SK-N-SH treated with all-trans-retinoic acid at 6 μM for 48 hours (cell line): ENCODE measurements at regions not wholly inside any gene's neighbourhood (a gene's known extent, or its start where the extent isn't known, plus 50 kb on each side); places are given as distances from the start of the nearest gene placed in this dataset.

Source experiments
- ATAC-seq: fragments of 200-7000 bp; cut with Tn5 transposase; 3 replicates; pipeline ENCODE4 v1.9.1; 2020; ENCODE audit warnings: mild to moderate bottlenecking, moderate library complexity
- BACH2 ChIP-seq: fragments of 250-450 bp; sonication (Bioruptor Pico); IDR thresholded peaks from 2 replicates; pipeline ENCODE4 v1.9.0; 2021; ENCODE audit warnings: mild to moderate bottlenecking, borderline replicate concordance
- CREB5 ChIP-seq: fragments of 250-450 bp; sonication (Bioruptor Pico); IDR thresholded peaks from 2 replicates; pipeline ENCODE4 v1.5.1; 2020; ENCODE audit warnings: low read depth, mild to moderate bottlenecking, moderate library complexity
- CSRNP3 ChIP-seq: fragments of 250-450 bp; sonication (Bioruptor Pico); IDR thresholded peaks from 2 replicates; pipeline ENCODE4 v1.5.1; 2021; ENCODE audit warnings: mild to moderate bottlenecking, moderate library complexity
- ISL1 ChIP-seq: fragments of 250-450 bp; sonication (Bioruptor Pico); IDR thresholded peaks from 2 replicates; pipeline ENCODE4 v2.1.2; 2022; ENCODE audit warnings: mild to moderate bottlenecking, moderate library complexity
- PATZ1 ChIP-seq: fragments of 250-450 bp; sonication (Bioruptor Pico); IDR thresholded peaks from 2 replicates; pipeline ENCODE4 v1.8.0; 2020; ENCODE audit warnings: mild to moderate bottlenecking, moderate library complexity, borderline replicate concordance
- POU6F1 ChIP-seq: fragments of 250-450 bp; sonication (Bioruptor Pico); IDR thresholded peaks from 2 replicates; pipeline ENCODE4 v1.8.0; 2021; ENCODE audit warnings: low read depth, mild to moderate bottlenecking, moderate library complexity, borderline replicate concordance
- SNAI2 ChIP-seq: fragments of 250-450 bp; sonication (Bioruptor Pico); IDR thresholded peaks from 2 replicates; pipeline ENCODE4 v1.5.0; 2020; ENCODE audit warnings: mild to moderate bottlenecking, moderate library complexity
- TCF4 ChIP-seq: fragments of 250-450 bp; sonication (Bioruptor Pico); IDR thresholded peaks from 2 replicates; pipeline ENCODE4 v1.8.0; 2021; ENCODE audit warnings: mild to moderate bottlenecking, moderate library complexity, borderline replicate concordance
- TSHZ2 ChIP-seq: fragments of 250-450 bp; sonication (Bioruptor Pico); IDR thresholded peaks from 2 replicates; pipeline ENCODE4 v1.5.0; 2020; ENCODE audit warnings: mild to moderate bottlenecking, moderate library complexity
- ZC3H10 ChIP-seq: fragments of 250-450 bp; sonication (Bioruptor Pico); IDR thresholded peaks from 2 replicates; pipeline ENCODE4 v1.5.1; 2021; ENCODE audit warnings: mild to moderate bottlenecking, moderate library complexity
- ZFP30 ChIP-seq: fragments of 450-650 bp; formaldehyde crosslinking; IDR thresholded peaks from 2 replicates; pipeline ENCODE4 v1.5.0; 2022; ENCODE audit warnings: mild to moderate bottlenecking, moderate library complexity

GRCh38 chr15:91490211-91490610 lies 363.3 kb upstream of the SLCO3A1 start:
- TF ChIP-seq POU6F1, result no peak
- TF ChIP-seq PATZ1 (CRISPR knock-in tag), result no peak
- ATAC-seq, result no peak

GRCh38 chr15:91491101-91491950 lies 362.2 kb upstream of the SLCO3A1 start:
- no peak for TF ChIP-seq TSHZ2 (CRISPR knock-in tag)
- TF ChIP-seq TCF4 (CRISPR knock-in tag), result no peak
- no peak for TF ChIP-seq ZFP30 (CRISPR knock-in tag)
- no peak for TF ChIP-seq CREB5 (CRISPR knock-in tag)
- no peak for TF ChIP-seq CSRNP3 (CRISPR knock-in tag)
- peak; percentile 39 for ATAC-seq

- TF ChIP-seq BACH2 (CRISPR knock-in tag) (no peak), ISL1 (peak; percentile 71), SNAI2 (CRISPR knock-in tag) (no peak)
- peak; percentile 69 for ATAC-seq
Observed at GRCh38 chr15:91496754-91497691, 356.5 kb upstream of the SLCO3A1 start.

- peak; percentile 92 for TF ChIP-seq TCF4 (CRISPR knock-in tag)
- peak; percentile 78 for TF ChIP-seq TSHZ2 (CRISPR knock-in tag)
- no peak for TF ChIP-seq BACH2 (CRISPR knock-in tag)
- 0 out of 2 replicates have a peak, but pooled peaks have one; percentile 12 for TF ChIP-seq ZC3H10
- peak; percentile 83 for ATAC-seq
Observed at GRCh38 chr15:91498046-91498748, 355.3 kb upstream of the SLCO3A1 start.
